Duodenal mucosa (tissue), 2 donors: ENCODE measurements at regions not wholly inside any gene's neighbourhood (a gene's known extent, or its start where the extent isn't known, plus 50 kb on each side); places are given as distances from the start of the nearest gene placed in this dataset.

Source experiments
- H3K27ac ChIP-seq: one replicate; pipeline ENCODE4 v1.7.0; 2013; ENCODE audit warnings: low read depth, low read length
- H3K27me3 ChIP-seq, 2 donors: one replicate each; pipeline ENCODE4 v1.7.0; 2013; ENCODE audit warnings: low read length in 2 of 2, control low read depth in 1 of 2; ENCODE audit not compliant: insufficient read depth in 2 of 2, control insufficient read depth in 1 of 2
- H3K36me3 ChIP-seq, 2 donors: one replicate each; pipeline ENCODE4 v1.7.0; 2013; ENCODE audit warnings: low read length in 2 of 2, control low read depth in 1 of 2; ENCODE audit not compliant: insufficient read depth in 2 of 2, control insufficient read depth in 1 of 2
- H3K4me1 ChIP-seq, 2 donors: one replicate each; pipeline ENCODE4 v1.7.0; 2013; ENCODE audit warnings: low read length in 2 of 2, control low read depth in 1 of 2; ENCODE audit not compliant: insufficient read depth in 2 of 2, control insufficient read depth in 1 of 2
- H3K4me3 ChIP-seq, 2 donors: one replicate each; pipeline ENCODE4 v1.7.0; 2013; ENCODE audit warnings: low read length in 2 of 2, low read depth in 1 of 2
- H3K9ac ChIP-seq, 2 donors: one replicate each; pipeline ENCODE4 v1.7.0; 2013; ENCODE audit warnings: low read length in 2 of 2, low read depth in 1 of 2
- H3K9me3 ChIP-seq, 2 donors: one replicate each; pipeline ENCODE4 v1.7.0; 2013; ENCODE audit warnings: low read length in 2 of 2, control low read depth in 1 of 2; ENCODE audit not compliant: control insufficient read depth in 1 of 2

GRCh38 chr2:58429014-58429875, 188.1 kb upstream of the FANCL start:
- H3K4me3 ChIP-seq = peak overlapping the region in 1 of 2 donors; percentile 15
- peaks cover 0 to 4% of the 10 kb centered on the region in 2 donors for H3K27me3 ChIP-seq
- H3K9ac ChIP-seq = no peak overlapping the region
- no peaks in the 10 kb centered on the region for H3K36me3 ChIP-seq
- no peak overlapping the region for H3K27ac ChIP-seq
- no peaks in the 10 kb centered on the region for H3K9me3 ChIP-seq
- H3K4me1 ChIP-seq = peaks cover 8 to 14% of the 10 kb centered on the region in 2 donors

GRCh38 chr2:58428096-58429013, 187.2 kb upstream of the FANCL start:
- Histone ChIP-seq H3K27ac (no peak overlapping the region), H3K9ac (no peak overlapping the region)

GRCh38 chr2:58427572-58428095, 186.5 kb upstream of the FANCL start:
- Histone ChIP-seq H3K9me3 (no peaks in the 10 kb centered on the region), H3K27ac (no peak overlapping the region), H3K9ac (no peak overlapping the region), H3K4me3 (peak overlapping the region; percentile 62 to 66), H3K27me3 (peaks cover 0 to 4% of the 10 kb centered on the region in 2 donors), H3K36me3 (no peaks in the 10 kb centered on the region), H3K4me1 (peaks cover 8 to 14% of the 10 kb centered on the region in 2 donors)

More at GRCh38 chr2:58428096-58429013, 187.2 kb upstream of the FANCL start:
- H3K4me3 ChIP-seq = peak overlapping the region; percentile 62 to 66
- peaks cover 0 to 4% of the 10 kb centered on the region in 2 donors for H3K27me3 ChIP-seq
- H3K4me1 ChIP-seq = peaks cover 8 to 14% of the 10 kb centered on the region in 2 donors
- no peaks in the 10 kb centered on the region for H3K9me3 ChIP-seq
- no peaks in the 10 kb centered on the region for H3K36me3 ChIP-seq

DNA sequence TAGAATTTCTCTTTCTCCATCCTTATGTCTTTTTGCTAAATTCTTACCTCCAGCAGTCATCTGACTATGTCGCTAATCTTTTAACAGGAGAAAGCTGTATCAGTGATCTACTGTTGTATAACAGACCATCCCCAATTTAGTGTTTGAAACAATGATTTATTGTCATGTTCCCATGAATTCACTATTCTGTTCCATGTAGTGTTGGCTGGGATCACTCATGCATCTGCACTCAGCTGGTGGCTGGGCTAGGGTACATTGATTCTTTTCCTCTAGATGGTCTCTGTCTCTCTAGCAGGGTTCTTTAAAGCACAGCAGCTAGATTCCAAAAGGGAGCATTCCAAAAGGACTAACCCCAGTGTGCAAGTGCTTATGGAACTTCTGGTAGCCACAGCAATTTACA, 184.2 kb upstream of the FANCL start:
- Histone ChIP-seq H3K9ac (no peak overlapping the region), H3K27me3 (peaks cover 0 to 9% of the 10 kb centered on the region in 2 donors), H3K36me3 (no peaks in the 10 kb centered on the region), H3K4me3 (no peak overlapping the region), H3K9me3 (no peaks in the 10 kb centered on the region), H3K27ac (no peak overlapping the region), H3K4me1 (peaks cover 5 to 9% of the 10 kb centered on the region in 2 donors)

GRCh38 chr2:58419983-58420382, 178.9 kb upstream of the FANCL start:
- Histone ChIP-seq H3K9ac (no peak overlapping the region), H3K27ac (no peak overlapping the region), H3K4me3 (no peak overlapping the region), H3K4me1 (no peaks in the 10 kb centered on the region), H3K36me3 (no peaks in the 10 kb centered on the region), H3K9me3 (no peaks in the 10 kb centered on the region), H3K27me3 (peaks cover 0 to 5% of the 10 kb centered on the region in 2 donors)

DNA sequence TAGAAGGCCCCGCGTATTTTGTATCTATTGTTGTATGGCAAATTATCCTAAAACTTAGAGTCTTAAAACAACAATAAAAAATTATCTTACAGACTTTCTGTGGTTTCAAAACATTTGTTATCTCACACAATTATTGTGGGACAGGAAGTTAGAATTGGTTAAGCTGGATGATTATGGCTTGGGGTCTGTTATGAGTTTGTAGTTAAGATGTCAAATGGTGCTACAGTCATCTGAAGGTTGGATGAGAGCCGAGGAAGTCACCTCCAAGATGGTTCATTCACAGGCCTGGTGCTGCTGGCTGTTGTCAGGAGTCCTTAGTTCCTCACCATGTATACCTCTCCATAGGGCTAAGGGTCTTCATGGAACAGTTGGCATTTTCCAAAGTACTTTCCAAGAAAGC, 175.6 kb upstream of the FANCL start:
- Histone ChIP-seq H3K9me3 (no peaks in the 10 kb centered on the region), H3K4me1 (no peaks in the 10 kb centered on the region)

DNA sequence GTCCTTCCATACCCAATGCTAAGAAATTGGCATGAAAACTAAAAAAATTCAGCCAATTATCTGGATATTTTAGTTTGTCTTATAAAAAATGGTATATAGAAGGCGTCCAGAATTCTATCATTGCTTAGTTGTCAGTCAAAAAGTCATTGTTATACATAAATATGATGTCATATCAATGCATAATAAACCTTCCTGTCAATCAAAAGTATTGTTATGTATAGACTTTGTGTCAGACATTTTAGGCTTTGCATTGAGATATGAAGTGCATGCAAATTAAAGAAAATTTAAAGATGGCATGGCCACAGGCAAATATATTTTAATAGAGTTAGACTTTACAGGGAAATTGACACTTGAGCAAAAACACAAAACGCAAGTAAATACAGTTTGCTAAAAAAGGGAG, 173.4 kb upstream of the FANCL start:
- no peaks in the 10 kb centered on the region for H3K36me3 ChIP-seq
- no peaks in the 10 kb centered on the region for H3K4me1 ChIP-seq
- no peak overlapping the region for H3K4me3 ChIP-seq
- H3K27me3 ChIP-seq = no peaks in the 10 kb centered on the region
- H3K27ac ChIP-seq = no peak overlapping the region
- no peak overlapping the region for H3K9ac ChIP-seq
- H3K9me3 ChIP-seq = no peaks in the 10 kb centered on the region

More for the DNA sequence above, 175.6 kb upstream of the FANCL start:
- no peak overlapping the region for H3K27ac ChIP-seq
- no peak overlapping the region for H3K9ac ChIP-seq
- H3K4me3 ChIP-seq = no peak overlapping the region
- H3K36me3 ChIP-seq = no peaks in the 10 kb centered on the region
- H3K27me3 ChIP-seq = no peaks in the 10 kb centered on the region

DNA sequence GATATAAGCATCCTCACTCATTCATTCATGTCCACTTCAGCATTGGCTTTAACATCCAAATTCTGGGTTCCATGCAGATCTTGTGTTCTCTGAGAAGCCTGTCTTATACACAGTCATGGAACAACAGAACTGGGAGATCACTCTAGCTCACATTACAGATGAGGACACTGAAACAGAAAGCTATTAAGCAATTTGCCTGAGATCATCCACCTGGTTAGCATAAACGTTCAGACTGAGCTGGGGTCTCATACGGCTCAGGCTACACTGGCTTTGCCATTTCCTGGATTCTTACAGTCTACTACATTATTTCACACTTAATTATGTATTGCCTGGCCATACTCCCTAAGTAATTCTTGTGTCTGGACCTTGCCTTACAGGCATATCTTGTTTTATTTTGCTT, 169.4 kb upstream of the FANCL start:
- Histone ChIP-seq H3K4me3 (no peak overlapping the region), H3K36me3 (no peaks in the 10 kb centered on the region), H3K27ac (no peak overlapping the region), H3K4me1 (no peaks in the 10 kb centered on the region), H3K27me3 (no peaks in the 10 kb centered on the region), H3K9me3 (no peaks in the 10 kb centered on the region), H3K9ac (no peak overlapping the region)

DNA sequence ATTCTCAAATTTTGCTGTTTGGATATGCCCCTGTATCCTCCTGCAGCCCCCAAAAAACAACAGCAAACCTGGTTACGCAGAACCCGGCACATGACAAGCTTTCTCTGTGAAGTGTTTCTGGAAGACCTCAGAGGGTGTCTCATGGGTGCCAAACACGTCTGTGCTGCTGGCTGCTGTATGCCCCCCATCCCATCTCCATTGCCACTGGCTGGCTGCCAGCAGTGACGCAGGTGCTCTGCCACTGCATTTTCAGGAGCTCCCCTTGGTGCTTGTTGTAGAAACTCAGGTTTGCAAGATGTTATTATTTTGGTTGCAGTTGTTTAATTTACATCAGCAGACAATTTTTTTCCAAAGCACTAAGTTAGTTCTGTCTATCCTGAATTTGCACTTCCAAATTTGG, 166.4 kb upstream of the FANCL start:
- Histone ChIP-seq H3K27me3 (no peaks in the 10 kb centered on the region), H3K9ac (no peak overlapping the region), H3K4me1 (no peaks in the 10 kb centered on the region), H3K27ac (no peak overlapping the region), H3K4me3 (no peak overlapping the region), H3K9me3 (no peaks in the 10 kb centered on the region), H3K36me3 (no peaks in the 10 kb centered on the region)

DNA sequence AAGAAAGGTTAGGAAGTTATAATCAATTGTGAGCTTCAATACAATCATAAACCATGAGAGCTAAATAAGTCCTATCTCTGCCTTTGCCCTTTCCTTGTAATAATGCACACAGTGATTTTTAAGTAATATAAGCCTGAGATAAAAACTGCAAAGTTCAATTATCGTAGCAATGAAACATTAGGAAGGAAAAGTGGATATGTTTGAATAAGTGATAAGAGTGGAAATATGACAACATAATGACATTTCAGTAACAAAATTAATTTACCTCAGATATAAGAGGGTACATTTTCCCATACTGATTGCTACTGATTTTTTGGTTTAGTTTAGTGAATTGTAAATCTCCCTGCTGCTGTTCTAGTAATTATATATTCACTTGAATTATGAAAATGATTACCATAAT, 164.2 kb upstream of the FANCL start:
- Histone ChIP-seq H3K4me3 (no peak overlapping the region), H3K36me3 (no peaks in the 10 kb centered on the region), H3K27me3 (no peaks in the 10 kb centered on the region), H3K27ac (no peak overlapping the region), H3K4me1 (no peaks in the 10 kb centered on the region), H3K9me3 (no peaks in the 10 kb centered on the region), H3K9ac (no peak overlapping the region)
